Vagina (tissue), 2 donors: ENCODE measurements at regions not wholly inside any gene's neighbourhood (a gene's known extent, or its start where the extent isn't known, plus 50 kb on each side); places are given as distances from the start of the nearest gene placed in this dataset.

ENCODE experiments used
- CTCF ChIP-seq, 3 experiments: fragments of 450-650 bp in 2 of 3; fragments of 200-600 bp in 1 of 3; sonication (generic) in 1 of 3; IDR thresholded peaks; one replicate each; pipeline ENCODE4 v1.5.1; 2017 to 2019; ENCODE audit warnings: antibody characterized with exemption in 3 of 3, mild to moderate bottlenecking in 2 of 3, moderate library complexity in 2 of 3
- POLR2A ChIP-seq, 2 donors: fragments of 450-650 bp; IDR thresholded peaks; one replicate each; pipeline ENCODE4 v1.6.1; 2017; ENCODE audit warnings: antibody characterized with exemption in 2 of 2, mild to moderate bottlenecking in 2 of 2, moderate library complexity in 2 of 2
- POLR2AphosphoS5 ChIP-seq, 2 donors: sonication (generic); formaldehyde crosslinking; IDR thresholded peaks; one replicate each; pipeline ENCODE4 v1.9.0; 2017; ENCODE audit warnings: antibody characterized with exemption in 2 of 2, mild to moderate bottlenecking in 2 of 2, low read depth in 1 of 2; ENCODE audit not compliant: insufficient read depth in 1 of 2

GRCh38 chr11:127472505-127472904 is 471.9 kb upstream of the KIRREL3 start:
- no peak for TF ChIP-seq CTCF (IDR thresholded peaks at IDR 0.05)
- no peak for TF ChIP-seq POLR2A (IDR thresholded peaks at IDR 0.05)
- TF ChIP-seq POLR2AphosphoS5 (IDR thresholded peaks at IDR 0.05; ENCODE audit: insufficient read depth in 1 of 2, low read depth in 1 of 2) = no peak
